Suprapubic skin (tissue), 4 donors: ENCODE measurements at regions not wholly inside any gene's neighbourhood (a gene's known extent, or its start where the extent isn't known, plus 50 kb on each side); places are given as distances from the start of the nearest gene placed in this dataset.

ENCODE experiments used
- CTCF ChIP-seq, 2 donors: fragments of 200-600 bp in 1 of 2; fragments of 450-650 bp in 1 of 2; sonication (generic) in 1 of 2; IDR thresholded peaks; one replicate each; pipeline ENCODE4 v1.5.1; 2016 to 2019; ENCODE audit warnings: antibody characterized with exemption in 2 of 2, mild to moderate bottlenecking in 1 of 2, moderate library complexity in 1 of 2
- EP300 ChIP-seq: sonication (generic); formaldehyde crosslinking; IDR thresholded peaks from one replicate; pipeline ENCODE4 v1.6.1; 2017; ENCODE audit warnings: antibody characterized with exemption
- POLR2A ChIP-seq, 2 donors: fragments of 450-650 bp; IDR thresholded peaks; one replicate each; pipeline ENCODE4 v1.6.1; 2017; ENCODE audit warnings: antibody characterized with exemption in 2 of 2, mild to moderate bottlenecking in 2 of 2, moderate library complexity in 2 of 2
- POLR2AphosphoS5 ChIP-seq, 3 donors: sonication (generic); formaldehyde crosslinking; IDR thresholded peaks; one replicate each; pipeline ENCODE4 v1.6.1; 2017; ENCODE audit warnings: antibody characterized with exemption in 3 of 3

GRCh38 chr3:132880986-132881385 is 157.2 kb upstream of the TMEM108 start:
- no peak for TF ChIP-seq CTCF (IDR thresholded peaks at IDR 0.05)
- no peak for TF ChIP-seq POLR2AphosphoS5 (IDR thresholded peaks at IDR 0.05)
- no peak for TF ChIP-seq EP300
- no peak for TF ChIP-seq POLR2A (IDR thresholded peaks at IDR 0.05)
